HG03039 (cell line): ENCODE measurements at regions not wholly inside any gene's neighbourhood (a gene's known extent, or its start where the extent isn't known, plus 50 kb on each side); places are given as distances from the start of the nearest gene placed in this dataset.
"Not testable (repeated sequence)": the region's sequence is repeated elsewhere in the genome, so short reads cannot be mapped to it uniquely, and the experiment has no call there.

Experiments
- ATAC-seq: cut with Tn5 transposase; IDR thresholded peaks from one replicate; pipeline ENCODE4 v1.9.1; 2021; ENCODE audit warnings: mild to moderate bottlenecking, moderate library complexity; ENCODE audit not compliant: unreplicated experiment

DNA sequence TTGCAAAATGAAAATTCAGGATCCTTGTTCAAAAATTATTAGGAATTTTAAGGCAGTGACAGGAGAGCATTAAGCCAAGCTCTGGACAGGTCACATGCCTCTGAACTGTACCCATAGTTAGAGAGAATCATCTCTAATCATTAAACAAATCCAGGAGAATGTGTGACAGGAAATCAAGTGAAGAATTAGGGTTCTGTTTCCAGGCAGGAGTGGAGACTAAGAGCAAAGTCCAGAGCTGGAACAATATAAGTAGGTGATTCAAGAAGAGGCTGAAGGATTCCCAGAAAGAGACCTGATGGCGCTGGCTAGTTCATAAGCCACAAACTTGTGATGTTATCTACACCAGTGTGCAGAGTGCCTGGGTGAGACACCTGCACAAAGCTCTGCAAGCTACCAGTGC, 104.6 kb upstream of the PRKG2 start:
- ATAC-seq, result no peak

DNA sequence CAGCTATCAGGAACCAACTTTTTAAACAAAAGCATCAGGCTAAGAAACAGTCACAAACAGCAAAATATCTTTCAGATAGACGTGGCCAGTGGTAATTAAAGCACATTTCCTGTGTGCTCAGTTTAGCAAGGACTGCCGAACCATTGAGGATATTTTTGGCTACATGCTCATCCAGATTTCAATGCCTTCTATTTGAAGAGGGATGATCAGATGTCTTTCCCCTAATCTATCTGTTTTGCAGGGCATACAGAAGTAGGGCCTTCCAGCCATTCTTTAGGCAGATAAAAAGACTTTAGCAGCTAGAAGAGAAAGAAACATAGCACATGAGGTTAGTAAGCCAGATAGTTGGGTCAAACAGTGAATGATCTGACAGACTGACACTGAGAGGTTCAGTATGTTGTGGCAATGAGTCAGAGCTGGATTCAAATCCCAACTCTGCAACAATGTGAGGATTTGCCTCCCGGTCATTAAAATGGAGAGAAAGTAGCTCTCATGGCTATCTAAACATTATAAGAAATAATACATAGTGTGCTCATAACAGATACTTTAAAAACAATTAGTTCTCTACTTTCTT, 100.0 kb upstream of the PRKG2 start:
- no peak for ATAC-seq

DNA sequence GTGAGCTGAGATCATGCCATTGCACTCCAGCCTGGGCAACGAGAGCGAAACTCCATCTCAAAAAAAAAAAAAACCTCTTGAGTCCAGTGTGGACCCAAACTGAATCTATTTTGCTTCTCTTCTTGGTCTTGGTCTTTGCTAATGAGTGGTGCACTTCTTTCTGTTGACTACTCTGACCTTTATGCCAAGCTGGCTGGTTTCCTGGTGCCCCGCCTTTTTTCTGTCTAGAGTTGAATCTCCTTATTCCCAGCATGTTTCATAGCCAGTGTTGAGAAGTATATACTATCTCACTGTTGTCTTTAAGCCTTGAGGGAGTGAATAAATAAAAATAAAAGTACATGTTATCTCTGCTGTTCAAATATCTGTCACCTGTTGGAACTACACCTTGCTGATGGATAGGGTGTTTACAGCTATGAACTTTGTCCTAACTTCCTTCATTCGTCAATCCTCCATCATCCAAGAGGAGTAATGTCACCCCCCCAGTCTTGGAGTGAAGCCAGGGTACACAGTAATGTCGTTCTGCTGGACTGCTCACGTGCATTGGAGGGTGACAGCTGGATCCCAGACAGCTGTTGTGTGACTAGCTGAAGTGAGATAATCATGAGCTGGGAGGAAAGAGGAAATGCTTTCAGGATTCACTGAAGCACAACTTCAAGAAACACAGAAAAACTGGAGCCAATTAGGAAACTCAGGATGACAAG, 99.3 kb upstream of the PRKG2 start:
- no peak for ATAC-seq

DNA sequence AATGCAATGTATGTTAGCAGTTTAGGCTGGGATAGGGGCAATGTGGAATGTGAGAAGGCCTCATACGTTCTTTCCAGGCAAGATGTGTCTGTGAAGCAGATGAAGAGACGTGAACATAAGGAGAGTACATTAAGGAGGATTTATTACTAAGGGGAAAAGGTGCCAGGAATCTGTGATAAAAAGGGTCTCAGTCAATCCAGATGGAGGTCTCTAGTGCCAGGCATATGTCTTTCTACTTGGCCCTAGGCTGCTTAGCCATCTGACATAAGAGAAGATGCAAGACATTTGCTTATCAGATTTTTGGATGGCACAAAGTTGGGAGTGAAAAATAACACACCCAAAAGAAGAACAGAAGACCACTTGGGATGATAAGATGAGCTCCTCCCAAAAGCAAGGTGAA, 93.0 kb upstream of the PRKG2 start:
- no peak for ATAC-seq

DNA sequence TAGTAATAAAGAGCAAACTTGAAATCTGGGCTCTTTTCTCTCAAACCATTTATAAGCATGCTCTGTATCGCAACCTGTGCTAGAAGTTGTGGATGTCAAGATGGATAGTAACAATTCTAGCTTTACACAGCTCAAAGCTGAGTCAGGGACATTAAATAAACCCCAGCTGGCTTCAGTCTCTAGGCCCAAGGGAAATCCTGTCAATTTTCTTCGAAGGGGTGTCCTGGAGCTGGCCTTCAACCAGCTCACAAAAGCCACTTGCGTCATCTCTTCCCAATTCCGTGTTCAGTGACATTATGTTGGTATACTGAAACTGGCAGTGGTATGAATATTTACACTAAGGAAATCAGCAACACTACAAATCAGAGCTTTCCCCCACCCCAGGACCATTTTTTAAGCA, 89.8 kb upstream of the PRKG2 start:
- ATAC-seq, result no peak

DNA sequence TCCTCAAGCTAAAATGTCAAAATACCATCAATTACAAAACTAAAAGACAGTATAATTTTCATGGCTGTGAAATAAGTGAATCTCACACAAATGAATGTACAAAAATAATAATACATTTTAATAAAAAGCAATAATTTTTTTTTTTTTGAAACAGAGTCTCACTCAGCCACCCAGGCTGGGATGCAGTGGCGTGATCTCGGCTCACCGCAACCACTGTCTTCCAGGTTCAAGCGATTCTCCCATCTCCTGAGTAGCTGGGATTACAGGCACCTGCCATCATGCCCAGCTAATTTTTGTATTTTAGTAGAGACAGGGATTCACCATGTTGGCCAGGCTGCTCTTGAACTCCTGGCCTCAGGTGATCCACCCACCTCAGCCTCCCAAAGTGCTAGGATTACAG, 85.3 kb upstream of the PRKG2 start:
- not testable (repeated sequence) for ATAC-seq

DNA sequence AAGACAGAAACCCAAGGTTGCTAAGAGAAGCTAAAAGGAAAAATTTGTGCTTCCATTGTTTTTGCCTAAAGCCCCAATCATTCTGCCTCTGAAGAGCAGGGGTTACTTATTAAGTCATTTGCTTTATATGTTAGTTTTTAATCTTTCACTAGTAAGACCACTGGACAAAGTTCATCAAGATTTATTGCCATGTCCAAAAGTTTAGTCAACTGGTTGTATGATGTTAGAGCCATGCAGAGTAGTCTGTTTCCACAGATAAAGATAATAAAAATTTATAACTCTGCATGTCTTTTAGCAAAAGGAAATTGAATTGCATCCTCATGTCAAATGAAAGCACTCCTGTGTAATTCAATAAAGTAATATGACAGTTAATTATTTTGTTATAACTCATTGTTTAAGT, 75.8 kb upstream of the PRKG2 start:
- ATAC-seq, result no peak

DNA sequence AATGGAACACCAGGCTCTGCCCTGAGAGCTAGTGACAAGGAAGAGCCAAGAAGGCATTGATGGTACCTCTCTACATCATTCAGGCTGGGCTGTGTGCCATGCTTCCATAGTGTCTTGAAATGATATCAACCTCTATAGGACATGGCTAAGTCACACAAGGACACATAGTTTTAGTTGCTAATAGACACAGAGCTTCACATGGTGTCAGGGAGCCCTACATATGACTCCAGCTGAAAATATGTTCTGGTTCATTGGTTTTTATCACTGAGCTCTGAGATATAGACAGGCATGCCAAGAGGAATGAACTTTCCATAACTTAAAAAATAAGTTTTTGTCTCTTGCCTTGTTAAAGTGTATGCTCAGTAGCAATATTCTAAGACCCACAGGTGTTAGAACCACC, 72.1 kb upstream of the PRKG2 start:
- ATAC-seq, result no peak

DNA sequence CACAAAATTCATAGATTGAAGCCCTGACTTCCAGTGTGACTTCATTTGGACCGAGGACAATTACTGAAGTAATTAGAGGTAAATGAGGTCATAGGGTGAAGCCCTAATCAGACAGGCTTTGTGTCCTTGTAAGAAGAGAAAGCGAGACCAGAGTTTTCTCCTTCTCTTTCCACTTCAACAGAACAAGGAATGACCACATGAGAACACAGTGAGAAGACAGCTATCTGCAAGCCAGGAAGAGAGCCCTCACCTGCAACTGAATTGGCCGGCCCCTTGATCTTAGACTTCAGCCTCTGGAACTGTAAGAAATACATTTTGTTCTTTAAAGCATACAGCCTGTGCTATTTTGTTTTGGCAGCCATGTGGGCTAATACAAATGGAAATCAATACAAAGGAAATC, 67.1 kb upstream of the PRKG2 start:
- ATAC-seq, result no peak

DNA sequence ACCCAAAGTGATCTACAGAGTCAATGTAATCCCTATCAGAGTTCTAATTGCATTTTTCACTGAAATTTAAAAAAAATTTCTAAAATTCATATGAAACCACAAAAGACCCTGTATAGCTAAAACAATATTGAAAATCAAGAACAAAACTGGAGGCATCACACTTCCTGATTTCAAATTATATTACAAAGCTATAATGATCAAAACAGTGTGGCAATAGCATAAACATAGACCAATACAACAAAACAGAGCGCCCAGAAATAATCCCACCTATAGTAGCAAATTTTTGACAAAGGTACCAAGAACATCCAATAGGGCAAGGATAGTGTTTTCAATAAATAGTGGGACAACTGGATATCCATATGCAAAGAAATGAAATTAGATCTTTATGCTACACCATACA, 59.4 kb upstream of the PRKG2 start:
- no peak for ATAC-seq

DNA sequence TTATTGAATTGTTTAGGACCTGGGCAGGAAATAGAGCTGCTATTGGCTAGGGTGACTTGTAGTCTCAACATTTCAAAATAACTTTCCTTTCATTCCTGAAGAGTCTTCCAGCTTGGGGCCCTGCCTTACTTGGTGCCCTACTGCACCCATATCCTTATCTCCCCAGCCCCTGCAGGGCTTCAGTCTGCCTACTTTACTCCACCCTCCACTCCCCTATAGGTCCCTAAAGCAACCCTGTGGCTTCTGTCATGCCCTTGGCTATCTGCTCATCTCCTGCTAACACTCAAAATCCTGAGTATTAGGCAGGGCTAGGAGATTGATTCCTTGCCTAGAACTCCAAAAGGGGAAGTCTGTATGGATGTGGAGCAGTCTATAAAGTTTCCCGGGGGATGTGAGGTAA, 57.6 kb upstream of the PRKG2 start:
- ATAC-seq, result no peak
